ENCODE measurements at regions not wholly inside any gene's neighbourhood (a gene's known extent, or its start where the extent isn't known, plus 50 kb on each side); places are given as distances from the start of the nearest gene placed in this dataset.

DNA sequence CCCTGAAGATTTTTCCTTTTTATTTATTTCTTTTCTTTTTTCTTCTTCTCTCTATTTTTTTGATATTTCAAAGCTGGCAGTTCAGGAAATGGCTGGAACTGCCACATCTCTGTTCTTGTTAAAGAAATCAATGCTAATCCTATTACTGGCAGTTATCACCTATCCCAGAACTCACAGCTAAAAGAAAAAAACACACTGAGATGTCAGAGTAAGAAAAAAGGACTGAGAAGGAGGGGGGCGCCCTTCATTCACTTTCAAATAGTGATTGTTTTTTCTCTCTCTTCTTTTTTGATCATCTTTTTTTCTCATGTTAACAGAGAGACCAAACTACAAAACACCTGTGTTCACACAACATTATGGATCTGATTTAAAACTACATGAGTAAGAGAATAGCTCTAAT, 337.1 kb downstream of the IL20RB start:
- intact Hi-C loops (cut with DNase I, micrococcal nuclease) = no loop called here
- Mint-ChIP-seq H3K4me3 (no peak overlapping the region), H3K27me3 (peaks cover 9% of the 10 kb centered on the region), H3K36me3 (ENCODE audit: low read depth) (no peaks in the 10 kb centered on the region), H3K4me1 (ENCODE audit: low read depth) (no peaks in the 10 kb centered on the region), H3K27ac (no peak overlapping the region), H3K9me3 (no peaks in the 10 kb centered on the region)
- Histone ChIP-seq H3K36me3 (ENCODE audit: insufficient read depth, low read length) (no peaks in the 10 kb centered on the region), H3K27me3 (ENCODE audit: control insufficient read depth in 1 of 2, insufficient read depth in 2 of 2, low read length in 2 of 2) (peaks cover 0 to 7% of the 10 kb centered on the region in 2 experiments), H3K9me3 (ENCODE audit: control insufficient read depth in 1 of 2, insufficient read depth in 1 of 2, low read length in 2 of 2) (no peaks in the 10 kb centered on the region), H3K27ac (ENCODE audit: low read depth in 1 of 2, low read length in 2 of 2) (no peak overlapping the region), H3K4me3 (ENCODE audit: low read length) (no peak overlapping the region), H3K4me1 (ENCODE audit: insufficient read depth, low read length) (no peaks in the 10 kb centered on the region)
- no peak for TF ChIP-seq CTCF (IDR thresholded peaks at IDR 0.05)
- ATAC-seq (ENCODE audit: poor library complexity) = no peak
- CTCF ChIA-PET = no interaction called here
- POLR2A ChIA-PET = no interaction called here
- DNase-seq = no peak

GRCh38 chr3:137295336-137295735, 337.6 kb downstream of the IL20RB start:
- H3K36me3 Mint-ChIP-seq (ENCODE audit: low read depth) = no peaks in the 10 kb centered on the region
- peaks cover 9% of the 10 kb centered on the region for H3K27me3 Mint-ChIP-seq
- POLR2A ChIA-PET = no interaction called here
- DNase-seq (no peak), ATAC-seq (ENCODE audit: poor library complexity) (no peak)
- H3K4me3 ChIP-seq (ENCODE audit: low read length) = no peak overlapping the region
- H3K27ac Mint-ChIP-seq = no peak overlapping the region
- H3K9me3 Mint-ChIP-seq = no peaks in the 10 kb centered on the region
- H3K4me1 ChIP-seq (ENCODE audit: insufficient read depth, low read length) = no peaks in the 10 kb centered on the region
- H3K4me3 Mint-ChIP-seq = no peak overlapping the region
- intact Hi-C loops (cut with DNase I, micrococcal nuclease) = no loop called here
- no peaks in the 10 kb centered on the region for H3K36me3 ChIP-seq (ENCODE audit: insufficient read depth, low read length)
- no peaks in the 10 kb centered on the region for H3K9me3 ChIP-seq (ENCODE audit: control insufficient read depth in 1 of 2, insufficient read depth in 1 of 2, low read length in 2 of 2)
- H3K4me1 Mint-ChIP-seq (ENCODE audit: low read depth) = no peaks in the 10 kb centered on the region
- H3K27ac ChIP-seq (ENCODE audit: low read depth in 1 of 2, low read length in 2 of 2) = no peak overlapping the region
- CTCF ChIA-PET = no interaction called here
- no peak for TF ChIP-seq CTCF (IDR thresholded peaks at IDR 0.05)
- peaks cover 0 to 7% of the 10 kb centered on the region in 2 experiments for H3K27me3 ChIP-seq (ENCODE audit: control insufficient read depth in 1 of 2, insufficient read depth in 2 of 2, low read length in 2 of 2)

GRCh38 chr3:137296116-137296515, 338.3 kb downstream of the IL20RB start:
- TF ChIP-seq CTCF (IDR thresholded peaks at IDR 0.05) = no peak
- CTCF ChIA-PET = no interaction called here
- intact Hi-C loops (cut with DNase I, micrococcal nuclease) = no loop called here
- no peaks in the 10 kb centered on the region for H3K4me1 ChIP-seq (ENCODE audit: insufficient read depth, low read length)
- DNase-seq (no peak), ATAC-seq (ENCODE audit: poor library complexity) (no peak)
- Mint-ChIP-seq H3K27me3 (peaks cover 8% of the 10 kb centered on the region), H3K9me3 (no peaks in the 10 kb centered on the region), H3K4me3 (no peak overlapping the region), H3K4me1 (ENCODE audit: low read depth) (no peaks in the 10 kb centered on the region), H3K36me3 (ENCODE audit: low read depth) (no peaks in the 10 kb centered on the region), H3K27ac (no peak overlapping the region)
- no peaks in the 10 kb centered on the region for H3K9me3 ChIP-seq (ENCODE audit: control insufficient read depth in 1 of 2, insufficient read depth in 1 of 2, low read length in 2 of 2)
- peaks cover 0 to 6% of the 10 kb centered on the region in 2 experiments for H3K27me3 ChIP-seq (ENCODE audit: control insufficient read depth in 1 of 2, insufficient read depth in 2 of 2, low read length in 2 of 2)
- H3K36me3 ChIP-seq (ENCODE audit: insufficient read depth, low read length) = no peaks in the 10 kb centered on the region
- POLR2A ChIA-PET = no interaction called here
- H3K27ac ChIP-seq (ENCODE audit: low read depth in 1 of 2, low read length in 2 of 2) = no peak overlapping the region
- no peak overlapping the region for H3K4me3 ChIP-seq (ENCODE audit: low read length)

Data from CD4-positive, alpha-beta T cell (primary cell).